ENCODE measurements at regions not wholly inside any gene's neighbourhood (a gene's known extent, or its start where the extent isn't known, plus 50 kb on each side); places are given as distances from the start of the nearest gene placed in this dataset.
A peak's percentile ranks its signal among the peaks of the same experiment; 100 is the strongest.

DNA sequence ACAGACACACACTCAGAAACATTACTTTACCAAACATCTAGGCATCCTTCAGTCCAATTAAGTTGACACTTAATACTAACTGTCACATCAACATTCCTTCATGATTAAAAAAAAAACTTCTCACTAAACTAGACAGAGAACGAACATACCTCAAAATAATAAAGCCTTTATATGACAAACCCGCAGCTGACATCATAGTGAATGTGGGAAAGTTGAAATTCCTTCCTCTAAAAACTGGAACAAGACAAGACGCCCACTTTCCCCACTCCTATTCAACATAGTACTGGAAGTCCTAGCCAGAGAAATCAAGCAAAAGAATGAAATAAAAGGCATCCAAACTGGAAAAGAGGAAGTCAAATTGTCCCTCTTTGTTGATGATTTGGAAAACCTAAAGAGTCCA is 96.9 kb upstream of the PPP1R9A start:
- peak; percentile 26 for DNase-seq (ENCODE audit: low spot score)

DNA sequence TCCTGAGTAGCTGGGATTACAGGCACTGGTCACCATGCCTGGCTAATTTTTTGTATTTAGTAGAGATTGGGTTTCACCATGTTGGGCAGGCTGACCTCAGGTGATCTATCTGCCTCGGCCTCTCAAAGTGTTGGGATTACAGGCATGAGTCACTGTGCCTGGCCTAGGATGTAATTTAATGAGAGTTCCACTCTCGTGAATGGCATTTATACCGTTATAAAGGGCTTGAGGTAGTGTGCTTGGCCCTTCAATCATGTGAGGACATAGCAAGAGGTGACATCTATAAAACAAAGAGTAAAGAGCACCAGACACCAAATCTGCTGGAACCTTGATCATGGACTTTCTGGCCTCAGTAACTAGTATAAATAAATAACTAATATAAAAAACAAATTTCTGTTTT is 93.5 kb upstream of the PPP1R9A start:
- peak; percentile 20 for DNase-seq (ENCODE audit: low spot score)

DNA sequence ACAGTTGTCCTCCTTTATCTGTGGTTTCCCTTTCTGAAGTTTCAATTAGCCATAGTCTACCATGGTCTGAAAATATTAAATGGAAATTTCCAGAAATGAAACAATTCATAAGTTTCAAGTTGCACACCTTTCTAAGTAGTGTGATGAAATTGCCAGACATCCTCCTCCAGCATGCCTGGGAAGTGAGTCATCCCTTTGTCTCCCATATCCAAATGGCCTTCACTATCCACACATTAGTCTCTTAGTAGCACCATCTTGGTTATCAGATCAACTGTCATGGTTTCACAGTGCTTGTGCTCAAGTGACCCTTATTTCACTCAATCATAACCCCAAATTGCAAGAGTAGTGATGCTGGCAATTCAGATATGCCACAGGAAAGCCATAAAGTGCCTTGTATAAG is 83.4 kb upstream of the PPP1R9A start:
- DNase-seq (ENCODE audit: low spot score): peak; percentile 88

DNA sequence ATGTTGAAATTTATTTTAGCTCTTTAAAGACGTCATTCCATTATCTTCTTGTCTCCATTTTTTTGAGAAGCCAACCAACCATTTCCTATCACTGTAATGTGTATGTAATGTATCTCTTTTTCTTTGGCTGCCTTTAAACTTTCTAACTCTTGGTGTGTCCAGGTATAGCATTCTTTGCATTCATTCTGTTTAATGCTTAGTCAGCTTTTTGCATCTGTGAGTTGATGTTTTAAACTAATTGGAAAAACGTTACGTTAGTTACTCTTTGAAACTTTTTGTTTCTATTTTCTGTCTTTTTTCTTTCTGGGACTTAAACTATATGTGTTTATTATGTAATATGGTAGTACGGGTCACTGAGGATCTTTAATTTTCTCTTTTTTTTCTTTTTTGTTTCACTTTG is 77.4 kb upstream of the PPP1R9A start:
- DNase-seq (ENCODE audit: low spot score): no peak

DNA sequence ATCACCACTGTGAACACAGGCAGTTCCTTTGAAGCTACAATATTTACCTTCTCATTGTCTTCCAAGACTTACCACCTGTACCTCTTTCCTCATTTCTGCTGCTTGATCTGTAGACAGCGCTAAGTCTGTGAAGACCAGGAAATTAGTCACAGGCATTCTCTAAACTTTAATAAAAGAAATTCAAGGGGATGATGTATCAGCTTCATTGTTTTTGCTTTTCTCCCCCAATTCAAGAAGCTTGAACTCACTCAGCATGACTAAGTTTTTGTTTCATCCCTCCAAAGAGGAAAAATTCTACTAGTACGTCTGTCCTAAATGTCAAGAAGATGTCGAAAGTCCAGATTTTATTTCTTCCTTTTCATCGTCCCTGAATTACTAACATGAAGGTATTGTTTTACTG is 75.3 kb upstream of the PPP1R9A start:
- no peak for DNase-seq (ENCODE audit: low spot score)

DNA sequence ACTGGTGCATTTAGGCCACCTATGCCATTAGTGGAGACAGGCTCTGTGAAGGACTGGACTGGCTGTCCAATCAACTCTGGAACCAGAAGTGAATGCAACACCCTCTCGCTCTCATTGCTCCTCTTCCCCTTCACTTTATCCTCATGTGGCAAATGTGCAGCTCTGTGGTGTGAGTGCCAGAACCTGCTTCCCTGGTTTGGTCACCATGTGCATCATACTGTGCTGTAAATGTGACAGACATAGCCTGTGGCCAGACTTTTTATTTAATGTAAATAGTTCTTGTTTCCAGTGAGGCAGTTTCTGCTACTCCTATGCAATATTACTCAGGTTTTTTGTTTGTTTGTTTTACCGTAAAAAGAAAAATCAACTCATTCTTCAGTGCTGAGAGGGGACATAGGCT is 73.0 kb upstream of the PPP1R9A start:
- no peak for DNase-seq (ENCODE audit: low spot score)

DNA sequence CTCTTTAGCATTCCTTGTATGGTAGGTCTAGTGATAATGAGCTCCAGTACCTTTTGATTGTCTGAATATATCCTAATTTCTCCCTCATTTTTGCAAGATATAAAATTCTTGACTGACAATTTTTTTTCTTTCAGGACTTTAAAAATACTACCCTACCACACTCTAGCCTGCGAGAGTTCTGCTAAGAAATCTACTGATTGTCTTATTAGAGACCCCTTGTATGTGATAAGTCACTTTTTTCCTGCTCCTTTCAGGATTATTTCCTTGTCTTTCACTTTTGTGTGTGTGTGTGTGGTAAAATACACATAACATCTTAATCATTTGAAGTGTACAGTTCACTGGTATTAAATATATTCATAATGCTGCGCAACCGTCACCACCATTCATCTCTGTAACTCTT is 68.7 kb upstream of the PPP1R9A start:
- DNase-seq (ENCODE audit: low spot score): no peak

DNA sequence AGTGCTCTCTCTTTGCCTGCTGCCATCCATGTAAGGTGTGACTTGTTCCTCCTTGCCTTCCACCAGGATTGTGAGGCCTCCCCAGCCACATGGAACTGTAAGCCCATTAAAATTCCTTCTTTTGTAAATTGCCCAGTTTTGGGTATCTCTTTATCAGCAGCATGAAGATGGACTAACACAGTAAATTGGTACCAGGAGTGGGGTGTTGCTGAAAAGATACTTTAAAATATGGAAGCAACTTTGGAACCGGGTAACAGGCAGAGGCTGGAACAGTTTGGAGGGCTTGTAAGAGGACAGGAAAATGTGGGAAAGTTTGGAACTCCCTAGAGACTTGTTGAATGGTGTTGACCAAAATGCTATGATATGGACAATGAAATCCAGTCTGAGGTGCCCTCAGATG is 63.8 kb upstream of the PPP1R9A start:
- DNase-seq (ENCODE audit: low spot score): no peak

DNA sequence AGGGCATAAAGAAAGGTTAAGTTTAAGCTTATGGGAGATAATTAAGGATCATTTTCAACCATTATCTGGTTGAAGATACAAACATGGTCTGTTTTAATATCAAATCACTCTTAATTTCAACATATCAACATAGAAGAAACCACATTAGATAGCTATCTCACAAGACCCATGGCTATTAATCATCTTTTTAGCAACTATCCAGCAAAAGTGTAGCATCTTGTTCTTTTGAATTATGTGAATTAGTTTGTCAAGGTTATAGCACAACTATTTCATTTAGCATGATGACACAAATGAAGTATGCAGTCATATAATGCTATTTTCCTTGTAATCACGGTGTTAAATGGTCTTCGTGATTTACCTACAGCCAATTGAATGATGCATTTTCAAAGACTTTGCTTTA is 58.9 kb upstream of the PPP1R9A start:
- no peak for DNase-seq (ENCODE audit: low spot score)

DNA sequence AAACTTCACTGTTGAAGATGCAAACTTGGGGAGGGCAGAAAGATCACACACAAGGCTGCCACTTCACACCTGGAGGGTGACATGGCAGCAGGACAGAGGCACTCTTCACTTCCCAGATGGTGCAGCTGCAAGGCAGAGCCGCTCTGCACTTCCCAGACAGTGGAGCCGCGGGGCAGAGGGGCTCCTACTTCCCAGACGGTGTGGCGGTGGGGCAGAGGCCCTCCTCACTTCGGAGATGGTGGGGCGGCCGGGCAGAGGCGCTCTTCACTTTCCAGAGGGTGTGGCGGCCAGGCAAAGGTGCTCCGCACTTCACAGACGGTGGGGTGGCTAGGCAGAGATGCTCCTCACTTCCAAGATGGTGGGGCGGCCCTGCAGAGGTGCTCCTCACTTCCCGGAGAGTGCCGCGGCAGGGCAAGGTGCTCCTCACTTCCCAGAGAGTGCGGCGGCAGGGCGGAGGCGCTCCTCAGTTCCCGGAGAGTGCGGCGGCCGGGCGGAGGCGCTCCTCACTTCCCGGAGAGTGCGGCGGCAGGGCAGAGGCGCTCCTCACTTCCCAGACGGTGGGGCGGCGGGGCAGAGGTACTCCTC is 58.3 kb upstream of the PPP1R9A start:
- no peak for DNase-seq (ENCODE audit: low spot score)

DNA sequence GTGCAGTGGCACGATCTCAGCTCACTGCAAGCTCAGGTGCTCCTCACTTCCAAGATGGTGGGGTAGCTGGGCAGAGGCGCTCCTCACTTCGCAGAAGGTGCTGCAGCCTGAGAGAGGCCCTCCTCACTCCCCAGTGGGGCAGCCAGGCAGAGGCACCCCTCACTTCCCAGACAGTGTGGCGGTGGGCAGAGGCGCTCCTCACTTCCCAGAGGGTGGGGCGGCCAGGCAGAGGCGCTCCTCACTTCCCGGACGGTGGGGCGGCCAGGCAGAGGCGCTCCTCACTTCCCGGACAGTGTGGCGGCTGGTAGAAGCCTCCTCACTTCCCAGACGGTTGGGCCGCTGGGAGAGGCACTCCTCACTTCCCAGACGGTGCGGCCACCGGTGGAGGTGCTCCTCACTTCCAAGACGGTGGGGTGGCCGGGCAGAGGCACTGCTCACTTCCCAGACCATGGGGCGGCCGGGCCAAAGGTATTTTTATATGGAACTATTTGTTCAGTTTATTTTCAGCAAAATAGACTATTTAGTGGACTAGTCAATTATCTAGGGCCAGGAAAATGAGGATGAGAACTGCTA is 57.7 kb upstream of the PPP1R9A start:
- no peak for DNase-seq (ENCODE audit: low spot score)

DNA sequence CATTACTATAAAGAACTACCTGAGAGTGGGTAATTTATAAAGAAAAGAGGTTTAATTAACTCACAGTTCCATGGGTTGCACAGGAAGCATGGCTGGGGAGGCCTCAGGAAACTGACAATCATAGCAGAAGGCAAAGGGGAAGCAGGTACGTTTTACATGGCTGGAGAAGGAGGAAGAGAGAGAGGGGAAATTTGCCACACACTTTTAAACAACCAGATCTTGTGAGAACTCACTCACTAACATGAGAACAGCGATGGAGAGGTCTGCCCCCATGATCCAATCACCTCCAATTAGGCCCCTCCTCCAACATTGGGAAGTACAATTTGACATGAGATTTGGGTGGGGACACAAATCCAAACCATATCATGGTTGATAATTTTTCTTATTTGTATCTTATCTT is 51.8 kb upstream of the PPP1R9A start:
- no peak for DNase-seq (ENCODE audit: low spot score)

DNA sequence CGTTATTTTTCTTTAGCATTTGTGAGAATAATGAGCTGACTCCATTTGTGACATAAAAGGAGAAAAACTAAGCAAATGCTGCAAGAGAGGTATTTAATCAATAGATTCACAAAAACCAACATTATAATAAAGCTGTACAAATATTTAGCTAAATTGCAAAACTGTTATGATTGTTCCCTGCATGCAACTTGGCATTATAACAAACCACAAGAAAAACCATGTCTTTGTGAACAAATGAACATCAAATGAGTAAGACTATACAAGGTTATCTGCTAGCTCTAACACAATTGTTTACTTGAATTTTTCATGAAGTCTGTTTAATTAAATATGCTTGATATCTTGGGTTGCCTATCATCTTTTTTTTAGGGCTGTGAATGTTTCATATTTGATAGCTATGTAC is 50.8 kb upstream of the PPP1R9A start:
- DNase-seq (ENCODE audit: low spot score): no peak

Measured in A172 (cell line).